ENCODE measurements at regions not wholly inside any gene's neighbourhood (a gene's known extent, or its start where the extent isn't known, plus 50 kb on each side); places are given as distances from the start of the nearest gene placed in this dataset.
"Not testable (repeated sequence)": the region's sequence is repeated elsewhere in the genome, so short reads cannot be mapped to it uniquely, and the experiment has no call there.

DNA sequence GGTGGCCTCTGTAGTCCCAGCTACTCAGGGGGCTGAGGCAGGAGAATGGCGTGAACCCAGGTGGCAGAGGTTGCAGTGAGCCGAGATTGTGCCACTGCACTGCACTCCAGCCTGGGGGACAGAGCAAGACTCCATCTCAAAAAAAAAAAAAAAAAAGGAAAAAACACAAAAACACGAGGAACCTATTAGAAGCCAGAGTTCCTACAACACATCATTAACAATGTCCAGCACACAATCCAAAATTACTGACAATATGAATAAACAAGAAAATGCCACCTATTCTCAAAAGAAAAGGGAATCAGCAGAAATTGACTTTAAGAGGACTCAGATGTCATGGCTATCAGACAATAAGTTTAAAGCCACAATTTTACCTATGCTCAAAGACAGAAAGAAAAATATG lies 57.3 kb upstream of the HS3ST3A1 start:
- not testable (repeated sequence) for FAIRE-seq; DNase-seq (ENCODE audit: insufficient read length, low spot score)

DNA sequence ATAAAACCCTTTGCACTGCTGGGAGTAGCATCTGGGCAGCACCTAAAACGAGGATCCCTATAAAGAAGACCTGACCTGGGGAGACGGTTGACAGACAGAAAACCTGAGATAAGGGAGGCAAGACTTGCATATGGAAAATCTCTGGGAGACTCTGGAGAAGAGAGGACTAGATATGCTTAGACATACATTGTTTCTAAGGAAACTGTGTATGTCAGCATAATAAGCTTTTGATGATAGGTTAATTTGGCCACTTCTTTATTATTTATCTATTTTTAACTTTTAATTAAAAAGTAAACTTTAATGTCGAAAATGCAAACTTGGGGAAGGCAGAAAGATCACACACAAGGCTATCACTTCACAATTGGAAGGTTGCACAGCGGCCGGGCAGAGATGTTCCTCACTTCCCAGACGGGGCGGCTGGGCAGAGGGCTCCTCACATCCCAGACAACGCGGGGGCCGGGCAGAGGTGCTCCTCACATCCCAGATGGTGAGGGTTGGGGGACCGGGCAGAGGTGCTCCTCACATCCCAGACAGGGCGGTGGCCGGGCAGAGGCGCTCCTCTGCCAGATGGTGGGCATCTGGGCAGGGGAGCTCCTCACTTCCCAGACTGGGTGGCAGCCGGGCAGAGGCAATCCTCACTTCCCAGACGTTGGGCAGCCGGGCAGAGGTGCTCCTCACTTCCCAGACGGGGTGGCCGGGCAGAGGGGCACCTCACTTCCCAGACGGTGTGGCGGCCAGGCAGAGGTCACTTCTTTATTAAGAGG lies 64.3 kb upstream of the HS3ST3A1 start:
- FAIRE-seq = no peak
- no peak for DNase-seq (ENCODE audit: insufficient read length, low spot score)
- no peak for TF ChIP-seq POU2F2 (IDR thresholded peaks at IDR 0.05; ENCODE audit: low read depth, low read length)
- no peak for TF ChIP-seq POLR2A (IDR thresholded peaks at IDR 0.05; ENCODE audit: low read depth, low read length)
- no peak for TF ChIP-seq SPI1 (IDR thresholded peaks at IDR 0.05; ENCODE audit: low read depth, low read length)
- no peak for TF ChIP-seq TAF1 (IDR thresholded peaks at IDR 0.05; ENCODE audit: low read depth, low read length)
- no peak for TF ChIP-seq PAX5 (IDR thresholded peaks at IDR 0.05; ENCODE audit: insufficient read depth, low read length, severe bottlenecking)
- TF ChIP-seq POLR2AphosphoS5 (IDR thresholded peaks at IDR 0.05; ENCODE audit: low read depth, low read length) = no peak

DNA sequence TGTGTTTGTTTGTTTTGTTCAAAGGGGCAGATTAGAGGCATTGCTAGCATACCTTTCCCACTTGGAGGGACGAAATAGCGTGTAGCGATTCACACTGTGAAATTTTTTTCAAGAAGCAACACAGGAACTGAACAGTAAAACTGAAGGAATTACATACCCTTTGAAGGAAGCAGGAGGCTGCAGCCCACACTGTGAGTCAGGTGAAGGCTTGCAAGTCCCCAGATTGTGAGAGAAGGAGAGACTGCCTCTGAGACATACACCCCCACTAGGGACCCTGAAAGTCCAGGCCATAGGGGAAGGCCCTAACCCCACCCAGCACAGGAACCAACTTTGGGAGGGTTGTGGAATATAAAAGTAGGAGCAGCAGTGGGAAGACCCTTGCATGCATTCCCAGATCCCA lies 69.6 kb upstream of the HS3ST3A1 start:
- DNase-seq (ENCODE audit: insufficient read length, low spot score) (no peak), FAIRE-seq (no peak)
- no peak for TF ChIP-seq PAX5 (IDR thresholded peaks at IDR 0.05; ENCODE audit: insufficient read depth, low read length, severe bottlenecking)
- no peak for TF ChIP-seq POLR2A (IDR thresholded peaks at IDR 0.05; ENCODE audit: low read depth, low read length)
- no peak for TF ChIP-seq POLR2AphosphoS5 (IDR thresholded peaks at IDR 0.05; ENCODE audit: low read depth, low read length)
- no peak for TF ChIP-seq SPI1 (IDR thresholded peaks at IDR 0.05; ENCODE audit: low read depth, low read length)
- TF ChIP-seq TAF1 (IDR thresholded peaks at IDR 0.05; ENCODE audit: low read depth, low read length) = no peak
- no peak for TF ChIP-seq POU2F2 (IDR thresholded peaks at IDR 0.05; ENCODE audit: low read depth, low read length)

DNA sequence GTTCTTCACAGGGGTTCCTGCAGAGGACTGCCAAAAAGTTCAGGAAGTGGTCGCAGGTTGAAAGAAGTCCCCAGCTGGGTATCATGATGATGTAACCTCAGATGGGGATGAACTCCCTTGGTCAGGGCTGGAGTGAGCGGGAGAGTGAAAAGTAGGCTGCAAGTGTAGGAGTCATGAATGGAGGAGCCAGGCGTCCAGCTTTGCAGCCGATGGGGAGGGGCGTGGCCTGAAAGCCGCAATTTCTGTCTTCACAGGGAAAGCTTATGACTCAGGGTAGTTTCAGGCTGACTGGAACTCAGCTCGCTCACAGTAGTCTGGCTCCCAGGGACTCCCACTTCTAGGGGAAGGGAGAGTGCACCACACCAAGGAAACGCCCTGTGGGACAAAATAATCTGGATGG lies 70.0 kb upstream of the HS3ST3A1 start:
- no peak for FAIRE-seq
- TF ChIP-seq POLR2A (IDR thresholded peaks at IDR 0.05; ENCODE audit: low read depth, low read length) (no peak), SPI1 (IDR thresholded peaks at IDR 0.05; ENCODE audit: low read depth, low read length) (no peak), POLR2AphosphoS5 (IDR thresholded peaks at IDR 0.05; ENCODE audit: low read depth, low read length) (no peak), PAX5 (IDR thresholded peaks at IDR 0.05; ENCODE audit: insufficient read depth, low read length, severe bottlenecking) (no peak), POU2F2 (IDR thresholded peaks at IDR 0.05; ENCODE audit: low read depth, low read length) (no peak), TAF1 (IDR thresholded peaks at IDR 0.05; ENCODE audit: low read depth, low read length) (no peak)
- no peak for DNase-seq (ENCODE audit: insufficient read length, low spot score)

DNA sequence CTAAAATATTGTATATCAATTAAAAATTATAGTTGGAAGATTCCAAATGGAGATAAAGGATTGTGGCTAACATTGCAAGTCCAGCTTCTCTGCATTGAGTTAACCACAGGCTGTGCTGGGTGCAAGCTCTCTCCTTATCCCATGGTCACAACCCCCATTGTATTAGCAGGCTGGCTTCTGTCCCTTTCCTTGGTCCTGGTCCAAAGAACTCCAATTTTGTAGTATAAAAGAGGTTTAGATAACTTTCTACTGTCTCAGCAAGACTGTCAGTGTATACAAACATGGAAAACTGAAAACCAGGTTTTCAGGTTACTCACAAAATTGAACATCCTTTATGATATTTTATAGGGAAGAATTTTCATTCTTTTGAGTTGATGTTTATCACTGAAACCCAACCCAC lies 76.6 kb upstream of the HS3ST3A1 start:
- no peak for FAIRE-seq
- DNase-seq (ENCODE audit: insufficient read length, low spot score) = no peak
- no peak for TF ChIP-seq POU2F2 (IDR thresholded peaks at IDR 0.05; ENCODE audit: low read depth, low read length)
- no peak for TF ChIP-seq POLR2AphosphoS5 (IDR thresholded peaks at IDR 0.05; ENCODE audit: low read depth, low read length)
- no peak for TF ChIP-seq PAX5 (IDR thresholded peaks at IDR 0.05; ENCODE audit: insufficient read depth, low read length, severe bottlenecking)
- TF ChIP-seq SPI1 (IDR thresholded peaks at IDR 0.05; ENCODE audit: low read depth, low read length) = no peak
- no peak for TF ChIP-seq POLR2A (IDR thresholded peaks at IDR 0.05; ENCODE audit: low read depth, low read length)
- TF ChIP-seq TAF1 (IDR thresholded peaks at IDR 0.05; ENCODE audit: low read depth, low read length) = no peak

DNA sequence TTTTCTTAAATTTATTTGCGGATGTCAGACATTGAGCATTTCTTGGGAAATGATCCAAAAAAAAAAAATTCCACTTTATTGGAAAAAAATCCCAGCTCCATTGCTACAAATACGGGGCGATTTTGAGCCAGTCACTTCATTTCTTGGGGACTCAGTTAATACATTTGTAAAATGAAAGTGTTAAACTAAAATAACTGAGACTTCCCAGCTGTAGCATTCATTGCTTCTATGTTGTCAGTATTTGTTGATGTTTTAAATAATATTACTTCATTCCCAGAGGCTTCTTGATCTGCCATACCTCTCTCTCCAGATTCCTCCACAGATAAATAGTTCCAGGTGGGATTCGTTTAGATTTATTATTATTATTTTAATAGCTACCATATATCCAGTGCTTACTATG lies 77.1 kb upstream of the HS3ST3A1 start:
- no peak for TF ChIP-seq SPI1 (IDR thresholded peaks at IDR 0.05; ENCODE audit: low read depth, low read length)
- TF ChIP-seq POU2F2 (IDR thresholded peaks at IDR 0.05; ENCODE audit: low read depth, low read length) = no peak
- TF ChIP-seq TAF1 (IDR thresholded peaks at IDR 0.05; ENCODE audit: low read depth, low read length) = no peak
- no peak for TF ChIP-seq PAX5 (IDR thresholded peaks at IDR 0.05; ENCODE audit: insufficient read depth, low read length, severe bottlenecking)
- no peak for TF ChIP-seq POLR2AphosphoS5 (IDR thresholded peaks at IDR 0.05; ENCODE audit: low read depth, low read length)
- no peak for TF ChIP-seq POLR2A (IDR thresholded peaks at IDR 0.05; ENCODE audit: low read depth, low read length)
- no peak for FAIRE-seq
- no peak for DNase-seq (ENCODE audit: insufficient read length, low spot score)

DNA sequence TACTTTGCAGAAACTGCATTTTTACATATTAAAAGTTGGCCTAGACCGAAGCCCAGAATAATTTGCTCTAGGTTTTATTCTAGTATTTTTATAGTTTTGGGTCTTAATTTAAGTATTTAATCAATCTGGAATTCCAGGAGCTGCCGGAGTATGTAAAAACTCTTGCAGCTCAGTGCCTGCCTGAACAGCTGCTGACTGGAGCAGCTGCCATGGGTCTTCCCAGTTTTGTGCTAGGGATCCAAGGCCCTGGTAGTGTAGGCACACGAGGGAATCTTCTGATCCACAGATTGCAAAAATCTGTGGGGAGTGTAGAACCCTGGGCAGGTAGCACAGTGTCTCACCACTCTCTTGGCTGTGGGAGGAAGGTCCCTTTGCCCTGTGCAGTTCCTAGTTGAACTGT lies 87.0 kb upstream of the HS3ST3A1 start:
- DNase-seq (ENCODE audit: insufficient read length, low spot score) (no peak), FAIRE-seq (no peak)
- no peak for TF ChIP-seq POLR2A (IDR thresholded peaks at IDR 0.05; ENCODE audit: low read depth, low read length)
- TF ChIP-seq TAF1 (IDR thresholded peaks at IDR 0.05; ENCODE audit: low read depth, low read length) = no peak
- TF ChIP-seq POU2F2 (IDR thresholded peaks at IDR 0.05; ENCODE audit: low read depth, low read length) = no peak
- no peak for TF ChIP-seq POLR2AphosphoS5 (IDR thresholded peaks at IDR 0.05; ENCODE audit: low read depth, low read length)
- TF ChIP-seq SPI1 (IDR thresholded peaks at IDR 0.05; ENCODE audit: low read depth, low read length) = no peak
- no peak for TF ChIP-seq PAX5 (IDR thresholded peaks at IDR 0.05; ENCODE audit: insufficient read depth, low read length, severe bottlenecking)

DNA sequence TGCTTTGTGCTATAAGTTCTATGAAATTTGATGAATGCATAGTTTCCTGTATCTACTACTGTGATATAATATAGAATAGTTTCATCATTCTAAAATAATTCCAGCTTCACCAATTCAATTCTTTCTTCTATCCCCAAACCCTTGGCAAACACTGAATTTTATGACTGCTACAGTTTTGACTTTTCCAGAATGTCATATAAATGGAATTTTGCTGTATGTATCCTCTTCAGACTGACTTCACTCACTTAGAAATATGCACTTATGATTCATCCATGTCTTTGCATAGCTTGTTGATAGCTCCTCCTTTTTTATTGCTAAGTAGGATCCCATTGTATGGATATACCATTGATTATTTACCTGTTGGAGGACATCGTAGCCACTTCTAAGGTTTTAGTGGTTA lies 89.1 kb upstream of the HS3ST3A1 start:
- DNase-seq (ENCODE audit: insufficient read length, low spot score) (no peak), FAIRE-seq (no peak)
- no peak for TF ChIP-seq TAF1 (IDR thresholded peaks at IDR 0.05; ENCODE audit: low read depth, low read length)
- no peak for TF ChIP-seq POU2F2 (IDR thresholded peaks at IDR 0.05; ENCODE audit: low read depth, low read length)
- no peak for TF ChIP-seq SPI1 (IDR thresholded peaks at IDR 0.05; ENCODE audit: low read depth, low read length)

DNA sequence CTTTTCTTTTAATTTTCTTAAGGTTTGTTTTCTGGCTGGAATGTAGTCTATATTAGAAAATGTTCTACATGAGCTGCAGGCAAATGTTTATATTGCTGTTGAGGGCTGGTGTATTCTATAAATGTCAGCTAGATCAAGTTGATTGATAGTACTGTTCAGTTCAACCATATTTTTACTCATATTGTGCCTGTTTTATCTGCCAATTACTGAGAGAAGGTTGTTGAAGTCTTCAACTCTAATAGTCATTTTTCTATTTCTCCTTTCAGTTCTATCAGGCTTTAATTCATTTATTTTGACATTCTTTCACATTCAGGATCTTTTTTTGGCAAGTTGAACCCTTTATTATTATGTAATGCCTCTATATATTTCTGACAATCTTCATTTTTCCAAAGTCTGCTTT lies 93.2 kb upstream of the HS3ST3A1 start:
- no peak for DNase-seq (ENCODE audit: insufficient read length, low spot score)
- no peak for FAIRE-seq
- TF ChIP-seq SPI1 (IDR thresholded peaks at IDR 0.05; ENCODE audit: low read depth, low read length) (no peak), PAX5 (IDR thresholded peaks at IDR 0.05; ENCODE audit: insufficient read depth, low read length, severe bottlenecking) (no peak), POLR2AphosphoS5 (IDR thresholded peaks at IDR 0.05; ENCODE audit: low read depth, low read length) (no peak), TAF1 (IDR thresholded peaks at IDR 0.05; ENCODE audit: low read depth, low read length) (no peak), POLR2A (IDR thresholded peaks at IDR 0.05; ENCODE audit: low read depth, low read length) (no peak), POU2F2 (IDR thresholded peaks at IDR 0.05; ENCODE audit: low read depth, low read length) (no peak)

DNA sequence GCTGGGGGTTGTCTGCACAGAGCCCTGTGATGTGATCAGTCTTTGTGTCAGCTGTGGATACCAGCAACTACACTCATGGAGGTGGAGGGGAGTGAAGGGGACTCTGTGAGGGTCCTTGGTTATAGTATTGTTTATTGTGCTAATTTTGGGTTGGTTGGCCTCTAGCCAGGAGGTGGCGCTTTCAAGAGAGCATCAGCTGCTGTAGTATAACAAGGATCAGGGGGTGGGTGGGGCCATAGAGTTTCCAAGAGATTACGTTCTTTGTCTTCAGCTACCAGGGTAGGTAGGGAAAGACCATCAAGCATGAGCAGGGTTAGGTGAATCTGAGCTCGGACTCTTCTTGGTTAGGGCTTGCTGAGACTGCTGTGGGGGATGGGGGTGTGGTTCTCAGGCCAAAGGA lies 97.1 kb upstream of the HS3ST3A1 start:
- TF ChIP-seq SPI1 (IDR thresholded peaks at IDR 0.05; ENCODE audit: low read depth, low read length) (no peak), TAF1 (IDR thresholded peaks at IDR 0.05; ENCODE audit: low read depth, low read length) (no peak), POLR2AphosphoS5 (IDR thresholded peaks at IDR 0.05; ENCODE audit: low read depth, low read length) (no peak), POU2F2 (IDR thresholded peaks at IDR 0.05; ENCODE audit: low read depth, low read length) (no peak), PAX5 (IDR thresholded peaks at IDR 0.05; ENCODE audit: insufficient read depth, low read length, severe bottlenecking) (no peak), POLR2A (IDR thresholded peaks at IDR 0.05; ENCODE audit: low read depth, low read length) (no peak)
- DNase-seq (ENCODE audit: insufficient read length, low spot score) = no peak
- FAIRE-seq = no peak
